ENCODE measurements at regions not wholly inside any gene's neighbourhood (a gene's known extent, or its start where the extent isn't known, plus 50 kb on each side); places are given as distances from the start of the nearest gene placed in this dataset.

DNA sequence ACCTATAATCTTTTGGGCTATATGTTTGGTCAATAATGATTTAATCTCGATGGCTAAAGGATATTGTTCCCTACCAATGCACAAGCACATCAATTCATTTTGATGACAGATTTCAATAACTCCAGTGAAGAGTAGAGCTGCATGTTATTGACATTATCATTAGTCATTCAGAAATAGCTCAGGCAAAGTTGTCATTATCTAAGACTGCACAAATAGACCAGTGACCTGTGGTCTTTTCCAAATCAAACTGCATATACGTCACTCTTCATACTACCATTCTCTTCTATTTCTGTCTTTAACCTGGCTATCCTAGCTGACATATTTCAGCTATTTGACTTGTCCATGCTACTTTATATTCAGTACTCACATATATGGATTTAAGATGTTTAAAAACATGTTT is 1050.8 kb downstream of the C4orf33 start:
- no peaks in the 10 kb centered on the region for H3K4me1 ChIP-seq (ENCODE audit: control insufficient read depth in 1 of 2, insufficient read depth in 2 of 2, low read length in 2 of 2)
- H3K4me2 ChIP-seq (replicated peaks; ENCODE audit: extremely low read depth, low read length, poor library complexity, severe bottlenecking), result no peak overlapping the region
- H3K4me3 ChIP-seq (replicated peaks in 1 of 3; ENCODE audit: low read depth in 2 of 3, low read length in 3 of 3), result no peak overlapping the region
- no peaks in the 10 kb centered on the region for H3K79me2 ChIP-seq (ENCODE audit: insufficient read depth, low read length)
- H3K9me3 ChIP-seq (replicated peaks in 1 of 2; ENCODE audit: control insufficient read depth in 1 of 2, insufficient read depth in 1 of 2, low read length in 2 of 2), result peaks cover 0 to 2% of the 10 kb centered on the region in 2 donors
- no peak overlapping the region for H3K27ac ChIP-seq (ENCODE audit: low read depth in 1 of 2, low read length in 2 of 2)
- H3K9me3 Mint-ChIP-seq, result peaks cover 0 to 1% (median 0%) of the 10 kb centered on the region in 7 donors
- no peak overlapping the region for H2AFZ ChIP-seq (ENCODE audit: insufficient read depth, low read depth, low read length, poor library complexity, severe bottlenecking)
- H3K36me3 ChIP-seq (replicated peaks in 1 of 2; ENCODE audit: control insufficient read depth in 1 of 2, insufficient read depth in 2 of 2, low read length in 2 of 2), result no peaks in the 10 kb centered on the region
- no peak overlapping the region for H3K27ac Mint-ChIP-seq
- no peak overlapping the region for H3K4me3 Mint-ChIP-seq
- no peaks in the 10 kb centered on the region for H3K27me3 Mint-ChIP-seq (ENCODE audit: low read depth in 3 of 3)
- no peak overlapping the region for H3K9ac ChIP-seq (ENCODE audit: insufficient read depth, low read length, poor library complexity, severe bottlenecking)
- 83% methylated on average over 1 of the region's 2 CpGs for WGBS (ENCODE audit: insufficient coverage)
- no peaks in the 10 kb centered on the region for H3K27me3 ChIP-seq (ENCODE audit: control insufficient read depth in 2 of 2, insufficient read depth in 2 of 2, low read length in 2 of 2)
- no peak for DNase-seq
- H3K36me3 Mint-ChIP-seq, result no peaks in the 10 kb centered on the region
- no peaks in the 10 kb centered on the region for H3K4me1 Mint-ChIP-seq
- TF ChIP-seq CTCF (IDR thresholded peaks at IDR 0.05), result no peak
- intact Hi-C loops (cut with micrococcal nuclease), result no loop called here
- H4K20me1 ChIP-seq (ENCODE audit: insufficient read depth, low read length), result no peaks in the 10 kb centered on the region

DNA sequence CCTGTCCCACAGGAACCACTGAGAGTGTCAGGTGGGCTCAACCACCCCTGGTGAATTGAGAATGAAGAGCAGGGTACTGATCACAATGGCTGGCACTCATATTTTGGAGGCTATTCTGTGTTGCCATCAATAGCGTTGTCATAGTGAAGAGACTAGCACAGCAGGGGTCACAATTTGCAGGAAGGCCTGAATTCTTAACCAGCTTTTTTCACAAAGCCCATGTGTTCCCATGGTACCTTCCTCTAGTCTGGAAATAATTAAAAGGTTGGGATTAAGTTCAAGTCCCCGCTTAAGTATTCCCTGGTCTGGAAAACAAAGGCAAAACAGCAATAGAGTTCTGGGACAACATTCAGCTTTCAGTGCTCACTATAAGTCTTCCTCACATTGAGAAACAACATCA is 1051.7 kb downstream of the C4orf33 start:
- H3K4me1 Mint-ChIP-seq, result no peaks in the 10 kb centered on the region
- H3K36me3 ChIP-seq (replicated peaks in 1 of 2; ENCODE audit: control insufficient read depth in 1 of 2, insufficient read depth in 2 of 2, low read length in 2 of 2), result no peaks in the 10 kb centered on the region
- H4K20me1 ChIP-seq (ENCODE audit: insufficient read depth, low read length), result no peaks in the 10 kb centered on the region
- 88% methylated on average over 1 of the region's 2 CpGs for WGBS (ENCODE audit: insufficient coverage)
- intact Hi-C loops (cut with micrococcal nuclease), result no loop called here
- no peak overlapping the region for H2AFZ ChIP-seq (ENCODE audit: insufficient read depth, low read depth, low read length, poor library complexity, severe bottlenecking)
- H3K79me2 ChIP-seq (ENCODE audit: insufficient read depth, low read length), result no peaks in the 10 kb centered on the region
- H3K4me3 Mint-ChIP-seq, result no peak overlapping the region
- no peak for DNase-seq
- TF ChIP-seq CTCF (IDR thresholded peaks at IDR 0.05), result no peak
- H3K27ac ChIP-seq (ENCODE audit: low read depth in 1 of 2, low read length in 2 of 2), result no peak overlapping the region
- no peak overlapping the region for H3K4me3 ChIP-seq (replicated peaks in 1 of 3; ENCODE audit: low read depth in 2 of 3, low read length in 3 of 3)
- H3K9me3 Mint-ChIP-seq, result peaks cover 0 to 6% (median 0%) of the 10 kb centered on the region in 7 donors
- peaks cover 0 to 5% of the 10 kb centered on the region in 2 donors for H3K9me3 ChIP-seq (replicated peaks in 1 of 2; ENCODE audit: control insufficient read depth in 1 of 2, insufficient read depth in 1 of 2, low read length in 2 of 2)
- H3K27ac Mint-ChIP-seq, result no peak overlapping the region
- no peaks in the 10 kb centered on the region for H3K27me3 ChIP-seq (ENCODE audit: control insufficient read depth in 2 of 2, insufficient read depth in 2 of 2, low read length in 2 of 2)
- H3K4me2 ChIP-seq (replicated peaks; ENCODE audit: extremely low read depth, low read length, poor library complexity, severe bottlenecking), result no peak overlapping the region
- no peaks in the 10 kb centered on the region for H3K36me3 Mint-ChIP-seq
- no peaks in the 10 kb centered on the region for H3K4me1 ChIP-seq (ENCODE audit: control insufficient read depth in 1 of 2, insufficient read depth in 2 of 2, low read length in 2 of 2)
- no peaks in the 10 kb centered on the region for H3K27me3 Mint-ChIP-seq (ENCODE audit: low read depth in 3 of 3)
- H3K9ac ChIP-seq (ENCODE audit: insufficient read depth, low read length, poor library complexity, severe bottlenecking), result no peak overlapping the region
